ENCODE measurements at regions not wholly inside any gene's neighbourhood (a gene's known extent, or its start where the extent isn't known, plus 50 kb on each side); places are given as distances from the start of the nearest gene placed in this dataset.

GRCh38 chr16:51869176-51869575 is 677.8 kb downstream of the TOX3 start:
- POLR2A ChIA-PET = no interaction called here

GRCh38 chr16:51868631-51869030 is 678.3 kb downstream of the TOX3 start:
- H3K27me3 ChIP-seq (ENCODE audit: control insufficient read depth in 2 of 2, insufficient read depth in 2 of 2, low read length in 2 of 2) = no peaks in the 10 kb centered on the region
- TF ChIP-seq CTCF (IDR thresholded peaks at IDR 0.05; ENCODE audit: extremely low read depth in 1 of 2, insufficient read depth in 1 of 2, low read depth in 1 of 2, low read length in 2 of 2) (no peak), FOS (IDR thresholded peaks at IDR 0.05; ENCODE audit: borderline replicate concordance, insufficient read depth, low read length) (no peak), MYC (IDR thresholded peaks at IDR 0.05; ENCODE audit: low read depth, low read length) (no peak), POLR2AphosphoS5 (IDR thresholded peaks at IDR 0.05; ENCODE audit: insufficient read depth, low read depth, low read length) (no peak), MAX (IDR thresholded peaks at IDR 0.05; ENCODE audit: insufficient read depth, insufficient read length) (no peak), POLR2A (IDR thresholded peaks at IDR 0.05; ENCODE audit: low read depth, low read length) (no peak), EZH2 (IDR thresholded peaks at IDR 0.05; ENCODE audit: borderline replicate concordance, low read depth, low read length, severe bottlenecking) (no peak), GATA2 (IDR thresholded peaks at IDR 0.05; ENCODE audit: insufficient read depth, insufficient read length, low read depth, low read length) (no peak), JUN (IDR thresholded peaks at IDR 0.05; ENCODE audit: borderline replicate concordance, insufficient read depth, insufficient read length, low read depth) (no peak)
- no peaks in the 10 kb centered on the region for H3K36me3 ChIP-seq (ENCODE audit: control insufficient read depth in 2 of 2, extremely low read depth in 1 of 2, insufficient read depth in 2 of 2, low read length in 2 of 2)
- no peak for DNase-seq (ENCODE audit: low read depth, low spot score)
- H3K79me2 ChIP-seq (ENCODE audit: control insufficient read depth, insufficient read depth, low read length) = no peaks in the 10 kb centered on the region
- dilution Hi-C loops (cut with MboI; ENCODE audit: extremely low pct_ligation_motif_present, low sequenced_read_pairs) (no loop called here), intact Hi-C loops (cut with micrococcal nuclease) (no loop called here)
- no peak overlapping the region for H3K4me3 ChIP-seq (replicated peaks in 1 of 3; ENCODE audit: insufficient read depth in 1 of 3, low read depth in 1 of 3, low read length in 3 of 3)
- BruUV-seq (replicated peaks) = no TSS peak
- H3K4me1 ChIP-seq (ENCODE audit: control insufficient read depth, extremely low read depth, insufficient read depth, low read length) = no peaks in the 10 kb centered on the region
- H3K9me1 ChIP-seq (replicated peaks; ENCODE audit: control insufficient read depth, extremely low read depth, insufficient read depth, low read length) = no peaks in the 10 kb centered on the region
- H2AFZ ChIP-seq (ENCODE audit: low read depth, low read length) = no peak overlapping the region
- ChIA-PET POLR2A (no interaction called here), CTCF (no interaction called here)
- no peak overlapping the region for H3K27ac ChIP-seq (ENCODE audit: insufficient read depth, low read depth, low read length)
- no peaks in the 10 kb centered on the region for H4K20me1 ChIP-seq (replicated peaks; ENCODE audit: control insufficient read depth, extremely low read depth, insufficient read depth, low read length)
- peaks cover 4% of the 10 kb centered on the region for H3K9me3 ChIP-seq (replicated peaks; ENCODE audit: control insufficient read depth, insufficient read depth, low read length)
- no peak for FAIRE-seq
- no peak overlapping the region for H3K4me2 ChIP-seq (ENCODE audit: insufficient read depth, low read length)
- no peak overlapping the region for H3K9ac ChIP-seq (replicated peaks; ENCODE audit: extremely low read depth, insufficient read depth, low read length)

More at GRCh38 chr16:51869176-51869575, 677.8 kb downstream of the TOX3 start:
- CTCF ChIA-PET = no interaction called here
- Histone ChIP-seq H3K9ac (replicated peaks; ENCODE audit: extremely low read depth, insufficient read depth, low read length) (no peak overlapping the region), H4K20me1 (replicated peaks; ENCODE audit: control insufficient read depth, extremely low read depth, insufficient read depth, low read length) (no peaks in the 10 kb centered on the region), H3K4me1 (ENCODE audit: control insufficient read depth, extremely low read depth, insufficient read depth, low read length) (no peaks in the 10 kb centered on the region), H3K9me3 (replicated peaks; ENCODE audit: control insufficient read depth, insufficient read depth, low read length) (peaks cover 4% of the 10 kb centered on the region), H3K79me2 (ENCODE audit: control insufficient read depth, insufficient read depth, low read length) (no peaks in the 10 kb centered on the region), H3K27me3 (ENCODE audit: control insufficient read depth in 2 of 2, insufficient read depth in 2 of 2, low read length in 2 of 2) (no peaks in the 10 kb centered on the region), H3K9me1 (replicated peaks; ENCODE audit: control insufficient read depth, extremely low read depth, insufficient read depth, low read length) (no peaks in the 10 kb centered on the region), H3K4me2 (ENCODE audit: insufficient read depth, low read length) (no peak overlapping the region), H2AFZ (ENCODE audit: low read depth, low read length) (no peak overlapping the region), H3K4me3 (replicated peaks in 1 of 3; ENCODE audit: insufficient read depth in 1 of 3, low read depth in 1 of 3, low read length in 3 of 3) (no peak overlapping the region), H3K36me3 (ENCODE audit: control insufficient read depth in 2 of 2, extremely low read depth in 1 of 2, insufficient read depth in 2 of 2, low read length in 2 of 2) (no peaks in the 10 kb centered on the region), H3K27ac (ENCODE audit: insufficient read depth, low read depth, low read length) (no peak overlapping the region)
- dilution Hi-C loops (cut with MboI; ENCODE audit: extremely low pct_ligation_motif_present, low sequenced_read_pairs) = no loop called here
- DNase-seq (ENCODE audit: low read depth, low spot score) (no peak), FAIRE-seq (no peak)
- intact Hi-C loops (cut with micrococcal nuclease) = no loop called here
- BruUV-seq (replicated peaks) = no TSS peak
- TF ChIP-seq JUN (IDR thresholded peaks at IDR 0.05; ENCODE audit: borderline replicate concordance, insufficient read depth, insufficient read length, low read depth) (no peak), EZH2 (IDR thresholded peaks at IDR 0.05; ENCODE audit: borderline replicate concordance, low read depth, low read length, severe bottlenecking) (no peak)

All from endothelial cell of umbilical vein (primary cell).